Gastrocnemius medialis (tissue), 4 donors: ENCODE measurements at regions not wholly inside any gene's neighbourhood (a gene's known extent, or its start where the extent isn't known, plus 50 kb on each side); places are given as distances from the start of the nearest gene placed in this dataset.

Experiments used
- ATAC-seq, 2 donors: fragments of 150-250 bp; one replicate each; pipeline ENCODE4 v1.9.1; 2016
- DNase-seq, 2 donors: peaks; one replicate each; pipeline ENCODE4 v3.0.0-alpha.2; 2019
- H3K27ac ChIP-seq, 4 donors: fragments of 200-600 bp; sonication (generic); 1 replicate in 1 of 4; 2 replicates in 3 of 4; pipeline ENCODE4 v1.5.1; 2016 to 2018; ENCODE audit warnings: mild to moderate bottlenecking in 2 of 4, moderate library complexity in 1 of 4
- H3K27me3 ChIP-seq, 3 donors: fragments of 200-600 bp; sonication (generic) in 2 of 3; 1 replicate in 1 of 3; 2 replicates in 2 of 3; pipeline versions ENCODE4 v1.5.1 to v1.6.0; 2016 to 2019; ENCODE audit warnings: mild to moderate bottlenecking in 1 of 3, moderate library complexity in 1 of 3
- H3K36me3 ChIP-seq, 2 donors: fragments of 200-600 bp; sonication (generic) in 1 of 2; one replicate each; pipeline ENCODE4 v1.5.1; 2017 to 2018
- H3K4me1 ChIP-seq, 2 donors: fragments of 200-600 bp; sonication (generic) in 1 of 2; one replicate each; pipeline ENCODE4 v1.5.1; 2016 to 2017; ENCODE audit warnings: mild to moderate bottlenecking in 2 of 2
- H3K4me3 ChIP-seq, 4 donors: fragments of 200-600 bp; sonication (generic) in 3 of 4; 1 replicate in 1 of 4; 2 replicates in 3 of 4; pipeline ENCODE4 v1.5.1; 2016 to 2019; ENCODE audit warnings: mild to moderate bottlenecking in 2 of 4
- H3K9me3 ChIP-seq, 3 donors: fragments of 200-600 bp; sonication (generic) in 2 of 3; 1 replicate in 1 of 3; 2 replicates in 2 of 3; pipeline ENCODE4 v1.5.1; 2016 to 2019
- CTCF ChIP-seq, 5 experiments: fragments of 450-650 bp in 3 of 5; fragments of 200-600 bp in 2 of 5; sonication (generic) in 2 of 5; IDR thresholded peaks in 4 of 5; conservative IDR thresholded peaks in 1 of 5; 1 replicate in 4 of 5; 2 replicates in 1 of 5; pipeline ENCODE4 v1.5.1; 2016 to 2019; ENCODE audit warnings: antibody characterized with exemption in 5 of 5, mild to moderate bottlenecking in 3 of 5, moderate library complexity in 3 of 5
- POLR2A ChIP-seq, 2 donors: fragments of 450-650 bp; IDR thresholded peaks; one replicate each; pipeline ENCODE4 v1.6.1; 2017; ENCODE audit warnings: antibody characterized with exemption in 2 of 2, mild to moderate bottlenecking in 2 of 2, moderate library complexity in 2 of 2
- in situ Hi-C, 4 donors: fragments of 200-750 bp; cut with MboI; loops; one replicate each; pipeline versions ENCODE4 v1.15.0 to v1.8.0; 2017; ENCODE audit warnings: low sequenced_read_pairs in 4 of 4
- intact Hi-C: fragments of 100-400 bp; cut with DNase I; formaldehyde crosslinking; loops from one replicate; pipeline ENCODE4 v1.15.1; 2023; ENCODE audit warnings: low total_unique reads

- in situ Hi-C loops (no loop called here), intact Hi-C loops (no loop called here)
- Histone ChIP-seq H3K9me3 (no peaks in the 10 kb centered on the region), H3K27ac (no peak overlapping the region), H3K27me3 (no peaks in the 10 kb centered on the region), H3K36me3 (no peaks in the 10 kb centered on the region), H3K4me1 (no peaks in the 10 kb centered on the region), H3K4me3 (no peak overlapping the region)
- DNase-seq: no peak
- ATAC-seq: no peak
- TF ChIP-seq POLR2A (IDR thresholded peaks at IDR 0.05) (no peak), CTCF (IDR thresholded peaks at IDR 0.05 in 4 of 5, conservative IDR thresholded peaks at IDR 0.05 in 1 of 5) (no peak)
These were observed 267.1 kb upstream of the SEMA6A start for GRCh38 chr5:116841734-116842133.

- no peak for ATAC-seq
- no peak overlapping the region for H3K27ac ChIP-seq
- TF ChIP-seq CTCF (IDR thresholded peaks at IDR 0.05 in 4 of 5, conservative IDR thresholded peaks at IDR 0.05 in 1 of 5): no peak
- no peak for TF ChIP-seq POLR2A (IDR thresholded peaks at IDR 0.05)
- H3K9me3 ChIP-seq: no peaks in the 10 kb centered on the region
- DNase-seq: no peak
- no peaks in the 10 kb centered on the region for H3K4me1 ChIP-seq
- in situ Hi-C loops (no loop called here), intact Hi-C loops (no loop called here)
- H3K36me3 ChIP-seq: no peaks in the 10 kb centered on the region
- no peak overlapping the region for H3K4me3 ChIP-seq
- H3K27me3 ChIP-seq: no peaks in the 10 kb centered on the region
These were observed 263.5 kb upstream of the SEMA6A start for GRCh38 chr5:116838011-116838536.

GRCh38 chr5:116834796-116835515, 260.3 kb upstream of the SEMA6A start:
- H3K27ac ChIP-seq: no peak overlapping the region
- ATAC-seq (no peak), DNase-seq (no peak)
- TF ChIP-seq POLR2A (IDR thresholded peaks at IDR 0.05): no peak
- TF ChIP-seq CTCF (IDR thresholded peaks at IDR 0.05 in 4 of 5, conservative IDR thresholded peaks at IDR 0.05 in 1 of 5): no peak
- no peaks in the 10 kb centered on the region for H3K27me3 ChIP-seq
- no peaks in the 10 kb centered on the region for H3K9me3 ChIP-seq
- H3K36me3 ChIP-seq: no peaks in the 10 kb centered on the region
- H3K4me1 ChIP-seq: no peaks in the 10 kb centered on the region
- intact Hi-C loops (no loop called here), in situ Hi-C loops (no loop called here)
- H3K4me3 ChIP-seq: no peak overlapping the region

- Histone ChIP-seq H3K27me3 (no peaks in the 10 kb centered on the region), H3K27ac (no peak overlapping the region), H3K4me3 (no peak overlapping the region), H3K36me3 (no peaks in the 10 kb centered on the region), H3K9me3 (no peaks in the 10 kb centered on the region), H3K4me1 (no peaks in the 10 kb centered on the region)
- in situ Hi-C loops (no loop called here), intact Hi-C loops (no loop called here)
- no peak for ATAC-seq
- DNase-seq: no peak
- no peak for TF ChIP-seq CTCF (IDR thresholded peaks at IDR 0.05 in 4 of 5, conservative IDR thresholded peaks at IDR 0.05 in 1 of 5)
- TF ChIP-seq POLR2A (IDR thresholded peaks at IDR 0.05): no peak
These were observed 255.5 kb upstream of the SEMA6A start for GRCh38 chr5:116830079-116830478.

GRCh38 chr5:116827078-116827477, 252.5 kb upstream of the SEMA6A start:
- no peak for TF ChIP-seq CTCF (IDR thresholded peaks at IDR 0.05 in 4 of 5, conservative IDR thresholded peaks at IDR 0.05 in 1 of 5)
- no peak for TF ChIP-seq POLR2A (IDR thresholded peaks at IDR 0.05)
- intact Hi-C loops: no loop called here
- Histone ChIP-seq H3K4me1 (no peaks in the 10 kb centered on the region), H3K4me3 (no peak overlapping the region), H3K27me3 (no peaks in the 10 kb centered on the region), H3K9me3 (no peaks in the 10 kb centered on the region), H3K27ac (no peak overlapping the region), H3K36me3 (no peaks in the 10 kb centered on the region)
- DNase-seq (no peak), ATAC-seq (no peak)
- in situ Hi-C loops: no loop called here
